HepG2 (cell line): ENCODE measurements at regions not wholly inside any gene's neighbourhood (a gene's known extent, or its start where the extent isn't known, plus 50 kb on each side); places are given as distances from the start of the nearest gene placed in this dataset.

Experiments
- ATAC-seq: fragments of 200-7000 bp; cut with Tn5 transposase; 3 replicates; pipeline ENCODE4 v1.9.1; 2020; ENCODE audit warnings: mild to moderate bottlenecking, moderate library complexity
- BruUV-seq: library from RNA; stranded (reverse); fragments of 400-500 nt; replicated peaks from 2 replicates; lab custom pipeline; 2021; lab: Mats Ljungman, UMichigan
- CTCF ChIA-PET: fragments of 300-600 bp; formaldehyde crosslinking; extraction: SDS; loops from one replicate; lab custom pipeline; 2021; ENCODE audit warnings: low total read pairs, inconsistent platforms, low intra/inter-chr PET ratio; lab: Yijun Ruan, JAX
- POLR2A ChIA-PET: fragments of 350-600 bp; sonication (Branson Sonifier 250); formaldehyde crosslinking; loops from one replicate; lab custom pipeline; 2020; ENCODE audit warnings: antibody characterized with exemption, inconsistent platforms; lab: Yijun Ruan, JAX
- DNase-seq: peaks from one replicate; pipeline ENCODE4 v3.0.0-alpha.2; 2015; ENCODE audit warnings: low spot score
- FAIRE-seq: peaks from 3 replicates; lab custom pipeline; 2011; peaks lifted over from hg19 to GRCh38; lab: Jason Lieb, UNC
- H2AFZ ChIP-seq: one replicate; pipeline ENCODE4 v1.6.1; 2011; ENCODE audit warnings: low read length, inconsistent platforms
- H3K27ac ChIP-seq: fragments of 300-600 bp; 3 replicates; pipeline ENCODE4 v1.8.0; 2011; ENCODE audit warnings: mixed run types, mild to moderate bottlenecking, mixed read lengths, low read length, inconsistent platforms; ENCODE audit not compliant: insufficient read depth; ENCODE audit errors: extremely low read length
- H3K27me3 ChIP-seq, 2 experiments: fragments of 200-600 bp in 1 of 2; 2 replicates in 1 of 2; 3 replicates in 1 of 2; pipeline versions ENCODE4 v1.6.0 to v1.8.0; 2011; ENCODE audit warnings: low read length in 2 of 2, mild to moderate bottlenecking in 2 of 2, moderate library complexity in 2 of 2, inconsistent platforms in 1 of 2; ENCODE audit not compliant: insufficient read depth in 2 of 2, control insufficient read depth in 1 of 2
- H3K36me3 ChIP-seq, 2 experiments: fragments of 200-600 bp in 1 of 2; replicated peaks in 1 of 2; 2 replicates in 1 of 2; 3 replicates in 1 of 2; pipeline versions ENCODE4 v1.5.1 to v1.8.0; 2011; ENCODE audit warnings: low read length in 2 of 2, inconsistent platforms in 1 of 2; ENCODE audit not compliant: insufficient read depth in 2 of 2, control insufficient read depth in 1 of 2
- H3K4me1 ChIP-seq: 2 replicates; pipeline ENCODE4 v1.5.1; 2012; ENCODE audit warnings: low read length, inconsistent platforms; ENCODE audit not compliant: insufficient read depth
- H3K4me2 ChIP-seq: 2 replicates; pipeline ENCODE4 v1.6.0; 2011; ENCODE audit warnings: low read depth, low read length, inconsistent platforms
- H3K4me3 ChIP-seq, 3 experiments: fragments of 200-600 bp in 1 of 3; sonication (generic), shearing (Covaris generic) in 1 of 3; replicated peaks in 1 of 3; 2 replicates each; pipeline ENCODE4 v1.5.1; 2011 to 2016; ENCODE audit warnings: low read length in 3 of 3, inconsistent platforms in 2 of 3, low read depth in 2 of 3, mild to moderate bottlenecking in 2 of 3, control low read depth in 1 of 3, mixed read lengths in 1 of 3; ENCODE audit not compliant: insufficient read depth in 1 of 3
- H3K79me2 ChIP-seq: one replicate; pipeline ENCODE4 v1.6.1; 2011; ENCODE audit warnings: low read length, inconsistent platforms; ENCODE audit not compliant: insufficient read depth
- H3K9ac ChIP-seq: 2 replicates; pipeline ENCODE4 v1.6.0; 2011; ENCODE audit warnings: mild to moderate bottlenecking, low read depth, low read length, inconsistent platforms; ENCODE audit not compliant: insufficient read depth
- H3K9me3 ChIP-seq: 2 replicates; pipeline ENCODE4 v1.5.1; 2012; ENCODE audit warnings: mild to moderate bottlenecking, low read length
- H4K20me1 ChIP-seq: 2 replicates; pipeline ENCODE4 v1.6.0; 2011; ENCODE audit warnings: inconsistent platforms, mild to moderate bottlenecking, low read length, moderate library complexity; ENCODE audit not compliant: insufficient read depth
- ATF7 ChIP-seq, 2 experiments: fragments of 450-650 bp in 1 of 2; sonication (generic) in 1 of 2; formaldehyde crosslinking in 1 of 2; IDR thresholded peaks; 2 replicates each; pipeline versions ENCODE4 v1.4.0 to v1.6.1; 2016 to 2020; ENCODE audit warnings: antibody characterized with exemption in 1 of 2, mild to moderate bottlenecking in 1 of 2, missing genetic modification reagents in 1 of 2
- NRL ChIP-seq: sonication (generic); formaldehyde crosslinking; IDR thresholded peaks from 2 replicates; pipeline ENCODE4 v1.5.0; 2020; ENCODE audit warnings: missing genetic modification reagents, mild to moderate bottlenecking, moderate library complexity, borderline replicate concordance
- PAX8 ChIP-seq: sonication (generic); formaldehyde crosslinking; IDR thresholded peaks from 2 replicates; pipeline ENCODE4 v1.8.0; 2022; ENCODE audit warnings: mild to moderate bottlenecking, missing genetic modification reagents, borderline replicate concordance
- PRDM15 ChIP-seq: sonication (generic); formaldehyde crosslinking; IDR thresholded peaks from 2 replicates; pipeline ENCODE4 v1.4.0; 2020; ENCODE audit warnings: missing genetic modification reagents
- SIN3A ChIP-seq: IDR thresholded peaks from 2 replicates; pipeline ENCODE4 v1.6.1; 2011; ENCODE audit warnings: low read depth, mild to moderate bottlenecking, control low read depth, low read length, borderline replicate concordance
- SIN3B ChIP-seq: fragments of 150-350 bp; IDR thresholded peaks from 2 replicates; pipeline ENCODE4 v1.6.1; 2014; ENCODE audit warnings: low read length
- U2AF1 ChIP-seq: fragments of 200-400 bp; formaldehyde crosslinking; optimal IDR thresholded peaks from 2 replicates; pipeline ENCODE3; 2017; ENCODE audit warnings: mild to moderate bottlenecking, low read depth, low read length
- ZBTB3 ChIP-seq: sonication (generic); formaldehyde crosslinking; IDR thresholded peaks from 2 replicates; pipeline ENCODE4 v1.4.0; 2020; ENCODE audit warnings: low read depth, mild to moderate bottlenecking, moderate library complexity, missing genetic modification reagents, borderline replicate concordance
- ZFP36L2 ChIP-seq: sonication (generic); formaldehyde crosslinking; IDR thresholded peaks from 2 replicates; pipeline ENCODE4 v1.4.0; 2020; ENCODE audit warnings: missing genetic modification reagents
- ZNF225 ChIP-seq: sonication (generic); formaldehyde crosslinking; IDR thresholded peaks from 2 replicates; pipeline ENCODE4 v1.4.0; 2020; ENCODE audit warnings: mild to moderate bottlenecking, missing genetic modification reagents
- ZNF230 ChIP-seq: sonication (generic); formaldehyde crosslinking; IDR thresholded peaks from 2 replicates; pipeline ENCODE4 v1.4.0; 2020; ENCODE audit warnings: mild to moderate bottlenecking, missing genetic modification reagents
- ZNF414 ChIP-seq: sonication (generic); formaldehyde crosslinking; IDR thresholded peaks from 2 replicates; pipeline ENCODE4 v1.5.0; 2020; ENCODE audit warnings: missing genetic modification reagents
- ZNF430 ChIP-seq: sonication (generic); formaldehyde crosslinking; IDR thresholded peaks from 2 replicates; pipeline ENCODE4 v1.9.0; 2021; ENCODE audit warnings: mild to moderate bottlenecking, missing genetic modification reagents
- ZNF768 ChIP-seq: sonication (generic); formaldehyde crosslinking; IDR thresholded peaks from 2 replicates; pipeline ENCODE4 v1.4.0; 2020; ENCODE audit warnings: missing genetic modification reagents
- ZSCAN5A ChIP-seq: sonication (generic); formaldehyde crosslinking; IDR thresholded peaks from 2 replicates; pipeline ENCODE4 v1.8.0; 2022; ENCODE audit warnings: mild to moderate bottlenecking, missing genetic modification reagents, borderline replicate concordance
- WGBS: methylation state at CpG from one replicate; pipeline ENCODE4 v1.1.6; 2017; ENCODE audit warnings: low lambda C conversion rate; 5-methylcytosine and 5-hydroxymethylcytosine counted together
- in situ Hi-C: cut with HindIII; loops from 2 replicates; pipeline ENCODE4 v1.10.0; 2017; ENCODE audit warnings: low pct_unique_long_range_greater_than_20kb; ENCODE audit not compliant: extremely low pct_ligation_motif_present
- intact Hi-C: fragments of 100-400 bp; cut with micrococcal nuclease; formaldehyde crosslinking; loops from one replicate; pipeline ENCODE4 v1.10.0; 2022; ENCODE audit not compliant: unreplicated experiment
- TF ChIP-seq, protein P1 (sequence below): sonication (generic); formaldehyde crosslinking; conservative IDR thresholded peaks from 2 replicates; pipeline ENCODE4 v1.4.0; 2020; ENCODE audit warnings: missing genetic modification reagents

DNA sequence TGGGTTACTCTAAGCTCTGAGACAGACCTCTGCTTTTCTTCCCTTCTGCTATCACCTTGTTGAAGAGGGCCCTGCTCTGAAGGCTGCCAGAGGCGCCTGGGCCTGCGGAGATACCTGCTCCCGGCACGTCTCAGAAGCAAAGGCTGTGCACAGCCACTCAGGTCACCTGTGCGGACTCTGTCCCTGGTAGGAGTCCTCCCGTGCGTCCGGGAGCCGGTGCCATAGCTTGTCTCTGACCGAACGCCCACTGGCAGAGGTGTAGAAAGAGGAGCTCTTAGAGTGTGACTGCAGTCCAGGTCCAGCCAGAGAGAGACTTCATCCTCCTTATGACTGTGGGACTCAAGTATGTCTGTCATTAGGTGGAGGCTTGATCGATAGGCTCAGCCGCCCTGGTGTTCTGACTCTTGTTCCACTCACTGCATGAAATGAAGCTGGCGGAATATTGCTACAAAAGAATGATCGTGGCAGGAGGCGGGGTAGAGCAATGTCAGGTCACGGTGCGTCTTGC is 51.0 kb upstream of the UNC93A start:
- Histone ChIP-seq H4K20me1 (no peaks in the 10 kb centered on the region), H3K36me3 (no peaks in the 10 kb centered on the region), H3K4me3 (no peak overlapping the region), H3K4me2 (no peak overlapping the region), H2AFZ (no peak overlapping the region), H3K27ac (peak overlapping the region; percentile 20), H3K27me3 (no peaks in the 10 kb centered on the region), H3K79me2 (no peaks in the 10 kb centered on the region), H3K9me3 (no peaks in the 10 kb centered on the region), H3K9ac (peak overlapping the region; percentile 0; the same call in 1 of the 2 replicates), H3K4me1 (peaks cover 90% of the 10 kb centered on the region)
- FAIRE-seq = peak; percentile 23
- intact Hi-C loops = no loop called here
- no peak for ATAC-seq
- CTCF ChIA-PET = no interaction called here
- BruUV-seq = no TSS peak
- POLR2A ChIA-PET = interaction anchor here (1.1 to 3.2 kb wide), 5 partner anchors 11 to 184 kb away, joined by 3 to 18 read pairs (median 3); no protein-coding TSS in a partner anchor
- in situ Hi-C loops = no loop called here
- 94% methylated on average over 18 of the region's 18 CpGs for WGBS
- DNase-seq = no peak
- TF ChIP-seq, protein P1, sequence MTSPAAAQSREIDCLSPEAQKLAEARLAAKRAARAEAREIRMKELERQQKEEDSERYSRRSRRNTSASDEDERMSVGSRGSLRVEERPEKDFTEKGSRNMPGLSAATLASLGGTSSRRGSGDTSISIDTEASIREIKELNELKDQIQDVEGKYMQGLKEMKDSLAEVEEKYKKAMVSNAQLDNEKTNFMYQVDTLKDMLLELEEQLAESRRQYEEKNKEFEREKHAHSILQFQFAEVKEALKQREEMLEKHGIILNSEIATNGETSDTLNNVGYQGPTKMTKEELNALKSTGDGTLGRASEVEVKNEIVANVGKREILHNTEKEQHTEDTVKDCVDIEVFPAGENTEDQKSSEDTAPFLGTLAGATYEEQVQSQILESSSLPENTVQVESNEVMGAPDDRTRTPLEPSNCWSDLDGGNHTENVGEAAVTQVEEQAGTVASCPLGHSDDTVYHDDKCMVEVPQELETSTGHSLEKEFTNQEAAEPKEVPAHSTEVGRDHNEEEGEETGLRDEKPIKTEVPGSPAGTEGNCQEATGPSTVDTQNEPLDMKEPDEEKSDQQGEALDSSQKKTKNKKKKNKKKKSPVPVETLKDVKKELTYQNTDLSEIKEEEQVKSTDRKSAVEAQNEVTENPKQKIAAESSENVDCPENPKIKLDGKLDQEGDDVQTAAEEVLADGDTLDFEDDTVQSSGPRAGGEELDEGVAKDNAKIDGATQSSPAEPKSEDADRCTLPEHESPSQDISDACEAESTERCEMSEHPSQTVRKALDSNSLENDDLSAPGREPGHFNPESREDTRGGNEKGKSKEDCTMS = no peak
- TF ChIP-seq U2AF1 (no peak), ZNF414 (CRISPR knock-in tag) (no peak), ATF7 (IDR thresholded peaks at IDR 0.05) (no peak), ATF7 (CRISPR knock-in tag; IDR thresholded peaks at IDR 0.05) (no peak), PRDM15 (CRISPR knock-in tag) (peak; percentile 77), ZSCAN5A (CRISPR knock-in tag) (no peak), NRL (0 out of 2 replicates have a peak, but pooled peaks have one; percentile 31), PAX8 (CRISPR knock-in tag) (no peak), ZNF768 (CRISPR knock-in tag) (peak; percentile 34; the same call in 1 of the 2 replicates), SIN3B (no peak), ZFP36L2 (CRISPR knock-in tag) (no peak), ZNF225 (no peak), SIN3A (no peak), ZBTB3 (CRISPR knock-in tag) (no peak), ZNF430 (no peak), ZNF230 (no peak)
